GM18519 (cell line): ENCODE measurements at regions not wholly inside any gene's neighbourhood (a gene's known extent, or its start where the extent isn't known, plus 50 kb on each side); places are given as distances from the start of the nearest gene placed in this dataset.

ENCODE experiments used
- ATAC-seq: cut with Tn5 transposase; IDR thresholded peaks from one replicate; pipeline ENCODE4 v1.9.1; 2021; ENCODE audit warnings: mild to moderate bottlenecking, moderate library complexity; ENCODE audit not compliant: unreplicated experiment, low FRiP score

DNA sequence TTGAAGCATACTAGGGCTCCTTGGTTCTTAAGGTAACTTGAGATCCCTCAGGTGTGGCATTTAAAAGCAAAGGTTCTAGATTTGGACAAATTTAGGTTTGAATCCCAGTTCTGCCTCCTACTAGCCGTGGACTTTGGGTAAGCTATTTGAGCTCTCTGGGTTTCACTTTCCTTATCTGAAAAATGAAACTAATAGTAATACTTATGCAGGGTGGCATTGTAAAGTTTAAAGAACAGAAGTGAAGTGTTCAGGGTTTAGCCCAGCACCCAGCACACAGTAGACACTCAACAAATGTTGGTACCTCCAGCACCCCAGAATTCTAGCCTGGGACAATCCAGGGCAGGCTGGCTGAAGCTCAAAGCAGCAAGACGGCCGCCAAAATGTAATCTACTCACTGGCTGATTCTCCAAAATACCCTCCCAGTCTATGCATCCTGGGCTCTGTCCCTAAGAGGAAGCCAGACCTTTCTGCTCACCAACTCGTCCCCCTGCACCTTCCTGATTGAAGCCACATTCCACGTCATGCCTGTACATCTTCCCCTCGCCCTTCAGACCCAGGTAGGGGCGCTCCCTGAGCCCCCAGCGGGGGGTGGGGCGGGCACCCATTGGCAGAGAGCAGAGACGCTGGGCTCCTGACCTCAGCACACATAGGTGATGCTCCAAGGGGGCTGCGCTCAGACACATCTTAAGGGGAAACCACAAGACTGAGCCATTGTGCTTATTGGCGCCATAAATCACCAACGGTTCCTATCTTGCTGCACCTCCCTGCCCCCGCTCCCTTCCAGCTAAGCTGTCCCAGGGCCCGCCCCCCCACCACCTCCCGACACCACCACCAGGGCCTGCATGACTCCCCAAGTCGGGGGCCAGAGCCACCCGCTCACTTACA lies 160.6 kb downstream of the BCOR start:
- ATAC-seq: no peak

DNA sequence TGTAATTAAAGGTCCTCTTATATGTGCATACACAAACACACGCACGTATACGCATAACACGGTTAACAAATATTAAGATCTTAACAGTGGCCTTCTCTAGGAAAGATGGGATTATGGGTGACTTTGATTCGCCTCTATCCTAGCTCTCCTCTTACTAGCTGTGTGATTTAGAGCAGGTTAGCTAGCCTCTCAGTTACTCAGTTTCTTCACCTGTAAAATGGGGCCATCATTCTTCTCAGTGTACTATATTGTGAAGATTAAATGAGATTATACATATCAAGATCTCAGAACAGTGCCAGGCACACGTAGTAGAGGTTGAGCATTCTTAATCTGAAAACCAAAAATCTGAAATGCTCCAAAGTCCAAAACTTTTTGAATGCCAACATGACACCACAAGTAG lies 159.3 kb downstream of the BCOR start:
- ATAC-seq: no peak

GRCh38 chrX:39939678-39940077 lies 158.1 kb downstream of the BCOR start:
- no peak for ATAC-seq

- ATAC-seq: no peak
Observed at GRCh38 chrX:39941332-39941920, 156.3 kb downstream of the BCOR start.

GRCh38 chrX:39944416-39944815 lies 153.3 kb downstream of the BCOR start:
- ATAC-seq: no peak

DNA sequence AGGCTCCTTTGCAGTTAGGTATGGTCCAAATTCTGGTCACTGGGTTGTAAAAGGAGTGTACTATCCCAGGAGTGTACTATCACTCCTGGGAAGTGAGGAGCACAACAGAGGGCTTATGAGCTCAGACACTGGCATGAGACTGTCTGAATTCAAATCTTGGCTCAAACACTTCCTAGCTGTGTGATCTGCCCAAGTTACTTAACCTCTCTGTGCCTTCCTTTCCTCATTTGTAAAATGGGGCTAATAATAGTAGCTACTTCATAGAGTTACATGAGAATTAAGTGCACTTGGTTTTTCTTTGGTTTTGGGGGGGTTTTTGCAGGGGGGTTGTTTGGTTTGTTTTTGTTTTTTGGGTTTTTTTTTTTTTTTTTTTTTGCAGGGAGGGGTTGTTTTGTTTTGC lies 152.0 kb downstream of the BCOR start:
- no peak for ATAC-seq

DNA sequence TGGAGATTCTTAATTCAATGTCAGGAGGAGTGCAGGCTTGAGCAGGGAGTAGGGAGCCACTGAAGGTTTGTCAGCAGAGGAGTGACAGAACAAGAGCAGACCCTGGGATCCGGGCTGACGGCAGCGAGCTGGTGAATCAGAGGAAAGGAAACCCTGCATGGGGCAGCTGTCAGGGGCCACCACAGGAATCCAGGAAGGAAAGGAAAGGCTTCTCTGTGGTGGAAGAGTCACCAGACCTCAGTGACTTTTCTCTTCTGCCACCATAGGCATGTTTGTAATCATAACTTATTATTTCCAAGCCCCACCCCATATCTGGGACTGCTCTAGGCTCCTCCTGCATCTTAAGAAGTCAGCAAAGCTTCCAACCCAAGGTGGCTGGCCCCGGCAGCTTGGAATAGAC lies 150.9 kb downstream of the BCOR start:
- ATAC-seq: no peak

GRCh38 chrX:39948582-39948981 lies 149.2 kb downstream of the BCOR start:
- no peak for ATAC-seq

GRCh38 chrX:39950018-39950688 lies 147.6 kb downstream of the BCOR start:
- no peak for ATAC-seq

DNA sequence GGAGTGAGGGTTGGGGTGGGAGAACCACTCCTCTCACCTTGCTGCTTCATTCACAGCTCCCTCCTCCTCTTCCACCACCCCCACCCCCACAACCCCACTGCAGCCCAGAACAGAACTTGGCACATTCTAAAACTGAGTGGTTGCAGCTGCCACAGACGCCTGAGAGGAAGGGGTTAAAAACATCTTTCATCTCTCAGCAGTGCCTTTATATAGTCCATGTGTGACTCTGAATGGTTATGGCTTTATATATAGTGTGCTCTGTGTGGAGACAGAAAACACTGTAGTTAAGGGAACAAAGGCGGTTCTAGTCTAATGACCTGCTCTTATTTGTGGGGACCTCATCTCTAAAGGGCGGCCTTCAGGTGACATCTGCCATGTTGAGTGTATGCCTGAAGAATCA lies 144.8 kb downstream of the BCOR start:
- ATAC-seq: no peak

DNA sequence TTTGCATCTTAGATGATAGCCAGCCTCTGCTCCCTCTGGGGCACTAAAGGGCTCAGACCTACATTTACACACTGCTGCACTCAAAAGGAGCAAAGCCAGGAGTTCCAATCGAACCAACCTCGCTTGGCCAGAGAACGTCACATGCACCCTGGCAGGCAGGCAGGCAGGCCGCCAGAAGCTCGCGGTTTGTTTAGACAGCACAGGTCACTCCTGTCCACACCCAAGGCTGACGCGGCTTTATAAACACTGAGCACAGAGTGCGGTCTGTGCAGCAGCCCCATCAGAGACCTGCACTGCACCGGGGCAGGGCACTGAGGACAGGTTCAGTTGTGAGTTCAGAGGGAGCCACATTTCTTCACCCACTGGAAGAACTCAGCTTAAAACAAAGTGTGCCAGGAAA lies 143.9 kb downstream of the BCOR start:
- no peak for ATAC-seq

- no peak for ATAC-seq
Observed at GRCh38 chrX:39954851-39955250, 142.9 kb downstream of the BCOR start.

DNA sequence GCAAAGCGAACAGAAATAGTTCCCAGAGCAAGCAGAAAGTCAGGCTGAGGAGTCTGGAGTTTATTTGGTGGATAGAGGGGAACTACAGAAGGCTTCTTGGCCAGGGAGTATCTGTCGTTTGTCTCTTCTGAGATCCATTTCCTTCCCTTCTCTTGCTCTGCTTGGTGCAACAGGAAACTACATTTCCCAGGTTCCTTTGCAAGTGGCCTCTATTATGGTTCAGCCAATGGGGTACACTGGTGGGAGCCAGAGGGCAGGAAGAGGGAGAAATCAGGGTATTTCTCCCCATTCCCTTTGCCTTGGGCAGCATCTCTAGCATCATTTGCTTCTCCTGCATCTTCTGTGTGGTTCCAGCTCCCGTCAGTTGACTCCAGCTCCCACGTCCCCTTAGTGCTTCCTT lies 142.1 kb downstream of the BCOR start:
- no peak for ATAC-seq

DNA sequence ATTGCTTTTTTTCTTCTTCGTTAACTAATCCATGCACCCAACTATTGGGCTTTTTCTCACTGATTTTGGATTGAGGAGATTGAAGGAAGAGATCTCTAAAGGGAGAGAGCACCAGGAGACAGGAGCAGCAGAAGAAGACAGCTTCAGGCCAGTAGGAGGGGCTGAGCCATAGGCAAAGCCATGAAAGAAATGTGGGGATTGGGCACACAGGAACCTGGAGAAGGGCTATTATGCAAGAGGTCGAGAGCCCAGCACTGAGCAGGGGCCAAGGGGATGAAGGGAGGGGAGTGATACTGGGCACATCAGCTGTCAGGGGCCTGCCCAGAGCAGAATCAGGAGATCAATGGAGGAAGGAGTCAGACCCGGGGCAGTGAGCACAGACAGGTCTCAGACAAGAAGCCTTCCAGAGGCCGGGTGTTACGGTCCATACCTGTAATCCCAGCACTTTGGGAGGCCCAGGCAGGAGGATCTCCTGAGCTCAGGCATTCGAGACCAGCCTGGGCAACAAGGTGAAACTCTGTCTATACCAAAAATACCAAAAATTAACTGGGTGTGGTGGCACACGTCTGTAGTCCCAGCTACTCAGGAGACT lies 140.9 kb downstream of the BCOR start:
- no peak for ATAC-seq

GRCh38 chrX:39957816-39958566 lies 139.8 kb downstream of the BCOR start:
- ATAC-seq: no peak

GRCh38 chrX:39958850-39959249 lies 138.9 kb downstream of the BCOR start:
- ATAC-seq: no peak

- ATAC-seq: no peak
Observed at GRCh38 chrX:39960219-39960618, 137.5 kb downstream of the BCOR start.

DNA sequence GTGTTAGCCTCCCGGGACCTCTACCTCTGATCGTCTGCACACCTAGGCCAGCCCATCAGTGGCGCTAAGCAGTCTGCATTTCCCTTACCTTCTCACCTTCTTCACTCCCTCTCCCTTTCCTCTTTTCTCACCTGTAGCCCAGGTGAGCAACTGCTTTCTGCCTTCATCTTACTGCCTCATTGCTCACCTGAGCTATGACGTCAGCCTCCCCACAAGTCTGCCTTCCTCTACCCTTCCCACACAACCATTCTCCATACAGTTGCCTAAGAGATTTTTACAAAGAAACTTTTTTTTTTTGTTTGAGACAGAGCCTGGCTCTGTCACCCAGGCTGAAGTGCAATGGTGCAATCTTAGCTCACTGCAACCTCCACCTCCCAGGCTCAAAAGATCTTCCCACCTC lies 136.3 kb downstream of the BCOR start:
- ATAC-seq: no peak

- no peak for ATAC-seq
Observed at GRCh38 chrX:39965051-39965573, 132.6 kb downstream of the BCOR start.

DNA sequence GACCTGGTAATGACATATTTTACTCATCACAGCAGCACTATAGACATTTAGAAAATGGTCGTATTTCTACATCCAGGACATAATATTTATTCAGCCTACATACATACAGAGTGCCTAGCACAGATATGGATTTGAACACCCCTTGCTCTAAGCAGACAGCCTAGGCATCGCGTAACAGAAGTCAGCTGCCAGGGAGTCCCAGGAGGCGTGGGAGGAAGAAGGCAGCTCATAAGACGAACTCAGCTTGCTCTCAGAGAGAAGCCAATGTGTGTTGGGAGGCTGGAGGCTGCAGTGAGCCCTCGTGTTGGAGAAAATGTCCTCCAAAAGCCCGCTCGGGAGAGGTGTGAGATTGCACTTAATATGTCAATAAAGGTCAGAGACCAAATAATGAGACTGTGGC lies 131.6 kb downstream of the BCOR start:
- ATAC-seq: no peak
